A549 (cell line): ENCODE measurements at regions not wholly inside any gene's neighbourhood (a gene's known extent, or its start where the extent isn't known, plus 50 kb on each side); places are given as distances from the start of the nearest gene placed in this dataset.

ENCODE experiments used
- ATAC-seq, 2 experiments: fragments of 200-7000 bp in 1 of 2; fragments of >200 bp in 1 of 2; cut with Nextera tagmentation in 1 of 2; cut with Tn5 transposase in 1 of 2; 3 replicates each; pipeline versions ENCODE4 v1.8.0 to v1.9.1; 2018 to 2020; ENCODE audit warnings: mild to moderate bottlenecking in 1 of 2, moderate library complexity in 1 of 2
- CTCF ChIA-PET: fragments of 300-600 bp; sonication (Branson Sonifier 250); formaldehyde crosslinking; extraction: SDS; loops from one replicate; lab custom pipeline; 2021; ENCODE audit warnings: antibody characterized with exemption, inconsistent platforms; lab: Yijun Ruan, JAX
- POLR2A ChIA-PET: fragments of 350-600 bp; formaldehyde crosslinking; extraction: SDS; loops from one replicate; lab custom pipeline; 2021; ENCODE audit warnings: antibody characterized with exemption, inconsistent platforms; lab: Yijun Ruan, JAX
- DNase-seq, 2 experiments: peaks; one replicate each; pipeline versions ENCODE4 v3.0.0 to v3.0.0-alpha.2; 2011 to 2016; ENCODE audit warnings: low read depth in 1 of 2, low spot score in 1 of 2
- FAIRE-seq: peaks from 2 replicates; lab custom pipeline; 2011; peaks lifted over from hg19 to GRCh38; lab: Jason Lieb, UNC
- H3K27ac ChIP-seq, 2 experiments: fragments of >200 bp; sonication (Bioruptor Twin); formaldehyde crosslinking; 3 replicates each; pipeline ENCODE4 v1.5.1; 2016 to 2017
- H3K4me1 ChIP-seq: fragments of >200 bp; sonication (Bioruptor Twin); formaldehyde crosslinking; 3 replicates; pipeline ENCODE4 v1.6.1; 2016
- H3K4me2 ChIP-seq: fragments of >200 bp; sonication (Bioruptor Twin); formaldehyde crosslinking; 3 replicates; pipeline ENCODE4 v1.6.1; 2016
- H3K4me3 ChIP-seq: fragments of >200 bp; sonication (Bioruptor Twin); formaldehyde crosslinking; 3 replicates; pipeline ENCODE4 v1.5.1; 2016
- H3K9me3 ChIP-seq: fragments of >200 bp; sonication (Bioruptor Twin); formaldehyde crosslinking; 3 replicates; pipeline ENCODE4 v1.6.1; 2016
- ATOH8 ChIP-seq: fragments of 250-450 bp; sonication (Bioruptor Pico); IDR thresholded peaks from 2 replicates; pipeline ENCODE4 v1.5.0; 2020; ENCODE audit warnings: low read depth, mild to moderate bottlenecking, moderate library complexity
- BCL3 ChIP-seq: fragments of >200 bp; sonication (Bioruptor Twin); formaldehyde crosslinking; IDR thresholded peaks from 3 replicates; pipeline ENCODE4 v1.6.1; 2016
- BHLHE40 ChIP-seq: IDR thresholded peaks from 2 replicates; pipeline ENCODE4 v1.6.1; 2012; ENCODE audit warnings: low read depth, low read length, inconsistent platforms
- CEBPB ChIP-seq, 2 experiments: fragments of >200 bp in 1 of 2; sonication (Bioruptor Twin) in 1 of 2; formaldehyde crosslinking in 1 of 2; IDR thresholded peaks; 2 replicates each; pipeline ENCODE4 v1.6.1; 2012 to 2016
- CTCF ChIP-seq: fragments of >200 bp; sonication (Bioruptor Twin); formaldehyde crosslinking; IDR thresholded peaks from 3 replicates; pipeline ENCODE4 v1.5.1; 2016
- E2F6 ChIP-seq: IDR thresholded peaks from 2 replicates; pipeline ENCODE4 v1.6.1; 2012; ENCODE audit warnings: low read depth, borderline replicate concordance
- EHF ChIP-seq: fragments of 250-450 bp; sonication (Bioruptor Pico); IDR thresholded peaks from 2 replicates; pipeline ENCODE4 v1.5.0; 2020; ENCODE audit warnings: mild to moderate bottlenecking
- FOSB ChIP-seq: fragments of 250-450 bp; sonication (Bioruptor Pico); IDR thresholded peaks from 2 replicates; pipeline ENCODE4 v1.5.0; 2020; ENCODE audit warnings: mild to moderate bottlenecking, moderate library complexity
- GATA3 ChIP-seq: IDR thresholded peaks from 2 replicates; pipeline ENCODE4 v1.6.1; 2012; ENCODE audit warnings: borderline replicate concordance
- HOXB5 ChIP-seq: fragments of 250-450 bp; sonication (Bioruptor Pico); IDR thresholded peaks from 2 replicates; pipeline ENCODE4 v1.5.0; 2020; ENCODE audit warnings: mild to moderate bottlenecking, moderate library complexity
- JUN ChIP-seq, 2 experiments: fragments of >200 bp; sonication (Bioruptor Twin); formaldehyde crosslinking; IDR thresholded peaks; 2 replicates in 1 of 2; 3 replicates in 1 of 2; pipeline ENCODE4 v1.6.1; 2016 to 2017
- JUNB ChIP-seq: fragments of >200 bp; sonication (Bioruptor Twin); formaldehyde crosslinking; IDR thresholded peaks from 2 replicates; pipeline ENCODE4 v1.6.1; 2016
- MAFK ChIP-seq: fragments of 450-650 bp; IDR thresholded peaks from 2 replicates; pipeline ENCODE4 v1.6.1; 2014; ENCODE audit not compliant: partially characterized antibody
- MAZ ChIP-seq: fragments of 150-350 bp; IDR thresholded peaks from 2 replicates; pipeline ENCODE4 v1.6.1; 2014; ENCODE audit warnings: antibody characterized with exemption, low read depth, low read length, borderline replicate concordance
- PBX3 ChIP-seq: IDR thresholded peaks from 2 replicates; pipeline ENCODE4 v1.6.1; 2012
- POLR2AphosphoS2 ChIP-seq: conservative IDR thresholded peaks from 2 replicates; pipeline ENCODE4 v1.6.1; 2012; ENCODE audit warnings: low read length, improper control_type of control experiment, inconsistent platforms
- RAD21 ChIP-seq, 2 experiments: fragments of >200 bp in 1 of 2; sonication (Bioruptor Twin) in 1 of 2; formaldehyde crosslinking in 1 of 2; IDR thresholded peaks in 1 of 2; conservative IDR thresholded peaks in 1 of 2; 2 replicates in 1 of 2; 3 replicates in 1 of 2; pipeline ENCODE4 v1.6.1; 2012 to 2018; ENCODE audit warnings: inconsistent platforms in 1 of 2
- RARB ChIP-seq: fragments of 250-450 bp; sonication (Bioruptor Pico); IDR thresholded peaks from 2 replicates; pipeline ENCODE4 v1.8.0; 2021; ENCODE audit warnings: mild to moderate bottlenecking, moderate library complexity
- REST ChIP-seq: fragments of 200-600 bp; sonication (generic); IDR thresholded peaks from 2 replicates; pipeline ENCODE4 v1.6.1; 2016; ENCODE audit warnings: antibody characterized with exemption, mild to moderate bottlenecking, moderate library complexity
- TFCP2L1 ChIP-seq: fragments of 250-450 bp; sonication (Bioruptor Pico); IDR thresholded peaks from 2 replicates; pipeline ENCODE4 v1.5.0; 2021; ENCODE audit warnings: mild to moderate bottlenecking
- USF2 ChIP-seq: fragments of 450-650 bp; IDR thresholded peaks from 2 replicates; pipeline ENCODE4 v1.6.1; 2014; ENCODE audit warnings: antibody characterized with exemption
- WGBS: methylation state at CpG from one replicate; pipeline ENCODE4 v1.1.6; 2017; ENCODE audit errors: missing lambda C conversion rate; 5-methylcytosine and 5-hydroxymethylcytosine counted together

- WGBS: 98% methylated on average over 3 of the region's 3 CpGs
- TF ChIP-seq JUN (IDR thresholded peaks at IDR 0.05): no peak
- TF ChIP-seq EHF: no peak
- no peak for TF ChIP-seq POLR2AphosphoS2
- TF ChIP-seq USF2: no peak
- TF ChIP-seq BHLHE40: no peak
- TF ChIP-seq GATA3: no peak
- TF ChIP-seq TFCP2L1 (CRISPR knock-in tag): no peak
- no peak for TF ChIP-seq ATOH8 (CRISPR knock-in tag)
- TF ChIP-seq REST: no peak
- no peak for TF ChIP-seq RARB (CRISPR knock-in tag)
- no peak for TF ChIP-seq MAZ
- no peak for TF ChIP-seq RAD21 (conservative IDR thresholded peaks at IDR 0.05 in 1 of 2, IDR thresholded peaks at IDR 0.05 in 1 of 2)
- TF ChIP-seq MAFK: no peak
- TF ChIP-seq HOXB5 (CRISPR knock-in tag): no peak
- no peak for TF ChIP-seq E2F6
- no peak overlapping the region for H3K4me3 ChIP-seq
- ChIA-PET CTCF (no interaction called here), POLR2A (no interaction called here)
- FAIRE-seq (no peak), ATAC-seq (no peak), DNase-seq (no peak)
- H3K4me2 ChIP-seq: no peak overlapping the region
- peak overlapping the region in 1 of 2 experiments; percentile 49; a peak in 2 of 6 replicates for H3K27ac ChIP-seq
- H3K9me3 ChIP-seq: peaks cover 12% of the 10 kb centered on the region; the same call in 2 of the 3 replicates
- peaks cover 27% of the 10 kb centered on the region for H3K4me1 ChIP-seq
Observed at GRCh38 chr5:92370032-92370431, 986.9 kb upstream of the ARRDC3 start.

- Histone ChIP-seq H3K27ac (peak overlapping the region in 1 of 2 experiments; percentile 49; a peak in 2 of 6 replicates), H3K4me3 (no peak overlapping the region), H3K4me2 (no peak overlapping the region)
- 88% methylated on average over 1 of the region's 1 CpG for WGBS
- no peak for DNase-seq
- FAIRE-seq: no peak
- ChIA-PET CTCF (no interaction called here), POLR2A (no interaction called here)
- ATAC-seq: no peak
- no peak for TF ChIP-seq CEBPB (IDR thresholded peaks at IDR 0.05)
- no peak for TF ChIP-seq JUNB
- TF ChIP-seq FOSB (CRISPR knock-in tag): no peak
- TF ChIP-seq TFCP2L1 (CRISPR knock-in tag): no peak
- no peak for TF ChIP-seq MAZ
- TF ChIP-seq E2F6: no peak
- TF ChIP-seq PBX3: no peak
- no peak for TF ChIP-seq BCL3
- no peak for TF ChIP-seq CTCF
- TF ChIP-seq, all 56 proteins: peak for 0
- Histone ChIP-seq H3K4me1 (peaks cover 27% of the 10 kb centered on the region), H3K9me3 (peaks cover 12% of the 10 kb centered on the region; the same call in 2 of the 3 replicates)
Observed at GRCh38 chr5:92369587-92369986, 986.5 kb upstream of the ARRDC3 start.
